HG02852 (cell line): ENCODE measurements at regions not wholly inside any gene's neighbourhood (a gene's known extent, or its start where the extent isn't known, plus 50 kb on each side); places are given as distances from the start of the nearest gene placed in this dataset.

Experiments
- ATAC-seq: cut with Tn5 transposase; IDR thresholded peaks from one replicate; pipeline ENCODE4 v1.9.1; 2021; ENCODE audit warnings: mild to moderate bottlenecking, moderate library complexity; ENCODE audit not compliant: unreplicated experiment

DNA sequence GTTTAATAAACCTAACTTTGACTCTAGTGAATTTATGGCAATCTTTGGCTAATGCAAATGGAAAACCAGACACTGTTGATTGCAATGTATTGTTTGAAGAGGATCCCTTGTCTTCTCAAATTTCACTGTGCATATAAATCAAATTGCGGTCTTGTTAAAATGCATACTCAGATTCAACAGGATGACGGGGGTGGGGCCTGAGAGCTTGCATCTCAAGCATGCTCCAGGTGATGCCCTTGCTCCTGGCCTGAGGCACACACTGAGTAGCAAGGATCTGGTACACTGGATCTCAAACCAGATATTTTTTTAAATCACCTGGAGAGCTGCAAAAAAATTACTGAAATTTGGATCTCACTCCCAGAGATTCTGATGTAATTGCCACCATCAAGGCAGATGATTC is 463.7 kb downstream of the DNAH5 start:
- no peak for ATAC-seq

DNA sequence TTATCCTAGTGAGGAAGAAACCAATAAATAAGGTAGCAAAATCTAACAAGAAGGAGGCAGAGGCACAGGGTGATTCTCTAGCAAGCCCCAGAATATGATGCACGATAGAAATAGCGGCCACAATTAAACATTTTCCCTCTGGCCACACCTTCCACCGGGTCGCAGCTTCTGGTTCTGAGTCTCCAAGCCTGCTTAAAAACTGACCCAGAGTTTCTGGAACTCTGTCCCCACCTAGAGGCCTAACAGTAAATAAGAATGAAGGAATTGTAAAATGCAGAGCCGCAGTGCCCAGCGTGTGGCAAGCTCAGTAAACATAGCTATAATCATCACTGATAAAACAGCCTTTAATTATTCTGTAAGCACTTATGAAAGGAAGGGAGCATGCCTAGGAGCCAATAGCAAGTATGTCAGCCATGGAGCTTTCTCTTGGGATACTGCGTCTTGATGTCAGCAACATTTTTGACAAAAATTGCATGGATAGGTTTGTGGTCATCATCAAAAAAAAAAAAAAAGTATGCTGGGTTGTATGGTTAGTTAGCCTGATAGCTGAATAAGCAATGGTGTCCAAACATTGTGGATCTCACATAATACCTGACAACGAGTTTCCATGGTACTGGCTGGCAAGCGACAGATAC is 465.5 kb downstream of the DNAH5 start:
- ATAC-seq: no peak

DNA sequence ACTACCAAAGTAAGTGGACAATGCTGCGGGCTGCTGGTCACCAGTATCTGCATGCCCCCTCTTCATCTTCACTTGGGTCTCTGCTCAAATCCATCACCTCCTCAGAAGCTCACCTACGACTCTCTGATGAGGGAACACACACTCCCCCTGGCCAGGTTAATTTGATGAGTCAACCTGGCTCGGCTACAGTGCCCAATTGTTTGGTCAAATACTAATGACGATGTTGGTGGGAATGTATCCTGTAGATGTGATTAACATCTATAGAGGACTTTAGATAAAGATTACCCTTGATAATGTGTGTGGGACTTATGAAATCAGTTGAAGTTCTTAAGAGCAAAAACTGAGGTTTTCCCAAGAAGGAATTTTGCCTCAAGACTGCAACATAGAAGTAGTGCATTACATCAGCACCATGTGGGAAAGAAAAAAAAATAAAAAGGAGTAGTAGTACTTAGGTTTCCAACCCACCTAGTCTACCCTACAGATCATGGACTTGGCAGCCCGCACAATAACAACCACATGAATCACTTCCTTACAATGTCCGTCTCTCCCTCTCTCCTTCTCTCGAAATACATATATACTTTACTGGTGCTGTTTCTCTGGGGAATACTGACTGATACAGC is 467.3 kb downstream of the DNAH5 start:
- ATAC-seq: no peak

DNA sequence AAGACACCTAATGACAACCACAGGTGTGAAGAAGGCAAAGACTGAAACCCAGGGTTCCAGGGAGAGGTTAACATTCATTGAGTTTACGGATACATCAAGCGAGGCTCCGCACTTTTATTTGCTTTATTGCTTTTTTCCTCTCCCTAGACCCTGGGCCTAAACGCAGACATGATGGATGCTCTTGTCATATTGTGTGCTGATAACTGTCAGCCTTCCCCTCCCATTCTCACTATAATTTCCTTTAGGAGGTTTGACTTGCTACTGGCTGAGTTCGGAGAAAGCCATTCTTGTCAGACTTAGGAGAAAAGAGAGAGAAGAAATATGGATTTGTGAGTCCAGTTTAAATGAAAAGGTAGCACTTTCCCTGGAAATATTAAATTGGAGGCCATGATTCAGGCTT is 471.6 kb downstream of the DNAH5 start:
- no peak for ATAC-seq

DNA sequence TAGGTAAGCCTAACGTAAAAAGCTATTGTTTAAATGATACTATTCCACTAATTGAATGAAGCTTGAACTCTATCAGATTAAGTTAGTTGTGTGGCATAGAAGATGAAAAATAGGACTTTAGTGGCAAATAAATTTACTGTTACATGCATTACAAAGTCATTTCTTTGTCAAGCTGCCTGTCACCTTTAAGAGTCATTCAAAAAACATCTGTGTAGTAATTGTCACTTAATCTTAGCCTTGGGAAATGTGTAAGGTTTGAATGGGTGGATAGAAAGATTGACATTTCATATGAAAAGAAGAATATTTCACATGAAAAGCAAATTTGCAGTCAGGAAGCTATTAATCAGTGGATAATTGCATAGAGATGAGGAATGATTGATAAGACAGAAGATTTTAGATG is 473.5 kb downstream of the DNAH5 start:
- no peak for ATAC-seq

DNA sequence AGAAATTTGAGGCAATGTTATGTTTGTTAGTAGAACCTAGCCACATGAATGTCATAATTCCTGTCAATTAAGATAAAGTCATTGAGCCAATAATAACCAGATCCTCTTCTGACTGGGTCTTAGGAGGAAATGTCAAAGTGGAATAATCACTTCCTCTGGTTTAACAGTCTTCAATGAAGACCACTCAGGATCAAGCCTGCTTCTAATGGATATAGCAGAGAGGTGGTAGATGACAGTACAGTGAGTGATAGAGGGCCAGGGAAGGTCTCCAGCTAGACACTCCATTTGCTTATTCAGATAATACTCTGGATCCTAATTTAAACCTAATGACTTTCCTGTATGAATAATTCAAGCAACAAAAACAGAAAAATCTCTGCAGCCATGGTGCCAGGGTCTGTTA is 474.2 kb downstream of the DNAH5 start:
- ATAC-seq: no peak

DNA sequence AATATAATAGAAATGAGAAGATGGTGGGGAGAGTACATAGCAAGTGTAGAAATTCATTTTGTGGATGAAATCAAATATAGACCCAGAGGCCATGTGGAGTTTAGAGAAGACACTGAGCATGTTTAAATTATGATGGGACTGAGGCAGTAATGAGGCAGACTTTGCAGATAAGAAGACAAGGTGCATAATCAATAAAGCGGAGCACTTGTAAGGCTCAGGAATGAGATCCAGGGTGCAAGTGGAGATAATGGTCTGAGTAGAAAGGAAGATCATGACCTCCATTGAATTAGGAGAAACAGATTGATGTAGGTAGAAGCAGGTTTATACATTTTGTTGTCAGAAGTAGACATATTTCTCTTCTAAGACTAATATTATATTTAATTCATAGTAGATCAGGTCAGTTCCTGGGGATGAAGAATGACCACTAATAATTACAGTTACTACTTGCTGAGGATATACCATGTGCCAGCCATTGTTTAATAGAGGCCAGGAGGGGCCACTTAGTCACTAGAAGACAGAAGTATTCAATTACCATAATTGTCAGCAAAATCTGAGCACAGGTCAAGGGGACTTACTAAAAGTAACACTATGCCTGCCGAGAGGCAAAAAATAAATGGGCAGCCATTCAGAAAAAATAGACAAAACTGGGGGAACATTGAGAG is 479.8 kb downstream of the DNAH5 start:
- no peak for ATAC-seq

DNA sequence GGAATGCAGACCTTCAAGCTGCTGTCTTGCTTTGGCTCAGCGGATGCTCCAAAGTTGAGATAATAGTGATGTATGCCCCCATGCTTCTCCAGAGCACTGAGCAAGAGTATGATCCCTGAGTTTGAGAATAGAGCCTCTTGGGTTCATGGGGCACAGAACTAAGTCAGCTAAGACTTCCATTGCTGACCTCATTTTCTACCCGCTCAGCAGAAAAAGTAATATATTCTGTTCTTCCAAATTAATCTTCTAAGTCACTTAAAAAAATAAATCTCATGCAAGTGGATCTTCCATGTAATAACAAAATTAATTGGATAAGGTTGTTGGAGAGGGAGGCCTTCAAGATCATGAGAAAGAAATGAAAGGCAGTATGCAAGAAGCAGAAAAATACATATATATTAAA is 483.9 kb downstream of the DNAH5 start:
- no peak for ATAC-seq

DNA sequence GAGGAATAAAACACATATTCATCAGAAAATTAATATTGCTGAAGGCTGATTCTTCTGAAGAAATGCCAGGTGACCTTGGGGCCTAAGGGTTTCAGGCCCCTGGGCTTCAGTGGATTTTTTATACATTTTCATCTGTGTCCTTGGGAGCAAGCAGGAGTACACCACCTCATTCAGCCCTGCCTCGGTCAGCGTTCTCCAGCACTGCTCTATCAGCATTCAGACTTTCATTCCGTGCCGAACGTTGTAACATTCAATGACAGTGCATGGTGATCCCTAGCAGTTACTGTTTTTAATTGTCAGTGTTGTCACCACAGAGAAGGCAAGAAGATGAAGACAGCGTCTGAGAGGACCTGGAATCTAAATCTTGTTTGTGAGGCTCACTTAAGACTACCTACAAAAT is 490.4 kb downstream of the DNAH5 start:
- no peak for ATAC-seq

DNA sequence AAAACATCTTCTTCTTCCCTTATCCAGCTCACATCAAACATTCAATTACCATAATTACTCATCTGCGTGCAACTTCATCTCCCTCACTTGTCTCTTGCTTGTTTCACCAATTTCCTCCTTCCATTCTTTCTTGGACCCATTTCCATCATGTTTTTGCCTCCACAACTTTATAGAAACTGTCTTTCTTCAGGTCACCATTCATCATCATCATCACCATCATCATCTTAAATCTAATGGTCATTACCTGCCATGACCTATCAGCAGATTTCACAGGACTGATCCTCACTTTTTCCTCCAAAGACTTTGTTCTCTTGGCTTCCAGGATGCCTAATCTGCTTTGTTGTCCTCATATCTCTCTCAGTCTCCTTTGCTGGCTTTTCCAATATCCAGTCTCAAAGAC is 495.6 kb downstream of the DNAH5 start:
- no peak for ATAC-seq

DNA sequence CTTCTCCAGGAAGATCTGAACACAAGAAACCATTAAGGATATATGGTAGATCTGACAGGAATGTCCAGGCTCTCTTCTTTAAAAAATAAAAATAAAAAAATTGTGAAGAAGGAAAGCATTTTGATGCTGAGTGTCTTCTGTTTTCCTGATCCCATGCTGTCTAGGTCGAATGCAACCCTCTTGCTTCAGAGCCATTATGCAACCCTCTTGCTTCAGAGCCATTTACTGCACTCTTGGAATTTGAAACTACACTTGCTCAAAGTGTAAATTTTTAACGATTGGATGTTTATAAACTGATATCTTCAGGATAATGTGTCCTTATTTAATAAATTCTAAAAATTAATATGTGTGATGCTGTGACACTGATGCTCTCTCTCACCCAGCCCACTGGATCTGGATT is 505.1 kb downstream of the DNAH5 start:
- ATAC-seq: no peak

DNA sequence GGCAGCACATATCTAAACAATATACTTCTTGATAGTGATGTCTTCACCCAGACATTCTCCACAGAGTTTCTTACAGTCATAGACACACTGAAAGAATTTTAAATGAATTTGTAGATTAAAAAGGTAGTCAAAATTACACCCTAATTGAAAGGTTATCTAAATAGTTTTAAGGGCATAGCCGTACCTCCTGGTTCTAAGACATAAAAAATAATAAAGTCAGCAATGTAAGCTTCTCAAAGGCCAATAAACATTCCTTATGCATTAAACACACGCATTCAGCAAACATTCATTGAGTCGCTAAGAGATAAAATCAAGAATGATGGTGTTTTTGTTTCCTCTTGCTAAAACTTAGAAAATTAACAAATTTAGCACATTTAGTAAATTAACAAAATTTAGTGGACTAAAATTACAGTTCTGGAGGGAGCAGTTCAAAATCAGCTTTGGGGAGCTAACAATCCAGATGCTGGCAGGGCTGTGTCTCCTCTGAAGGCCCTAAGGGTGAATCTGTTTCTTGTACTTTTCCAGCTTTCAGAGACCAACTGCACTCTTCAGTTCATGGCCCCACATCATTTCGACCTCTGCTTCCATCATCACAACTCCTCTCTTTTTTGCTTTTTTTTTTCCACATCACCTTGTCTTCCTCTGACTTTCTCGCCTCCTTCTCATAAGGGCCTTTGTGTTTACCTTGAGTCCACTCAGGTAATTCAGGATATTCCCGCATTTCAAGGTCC is 516.5 kb downstream of the DNAH5 start:
- ATAC-seq: no peak

DNA sequence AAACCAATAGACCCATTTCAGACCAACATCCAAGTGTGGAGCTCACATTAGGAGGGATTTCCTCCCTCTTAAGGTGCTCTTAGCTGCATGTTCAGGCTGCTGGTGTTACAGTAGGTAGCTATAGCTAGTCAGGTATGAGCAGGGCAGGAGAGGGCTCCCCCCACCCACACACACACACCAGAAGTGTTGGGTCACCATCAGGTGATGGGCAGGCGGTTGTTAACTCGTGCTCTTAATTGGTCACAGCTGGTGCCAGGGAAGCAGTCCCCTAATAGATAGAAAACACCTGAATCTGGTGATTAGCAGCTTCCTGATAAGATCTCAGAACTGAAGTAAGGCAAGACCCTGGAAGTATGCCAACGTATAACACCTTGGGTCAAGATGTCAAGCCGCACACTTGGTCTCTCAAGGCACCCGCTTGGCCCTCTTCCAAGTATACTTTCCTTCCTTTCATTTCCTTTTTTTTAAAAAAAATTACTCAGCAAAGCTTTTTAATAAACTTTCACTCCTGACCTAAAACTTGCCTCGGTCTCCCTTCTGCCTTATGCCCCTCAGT is 532.4 kb downstream of the DNAH5 start:
- no peak for ATAC-seq

DNA sequence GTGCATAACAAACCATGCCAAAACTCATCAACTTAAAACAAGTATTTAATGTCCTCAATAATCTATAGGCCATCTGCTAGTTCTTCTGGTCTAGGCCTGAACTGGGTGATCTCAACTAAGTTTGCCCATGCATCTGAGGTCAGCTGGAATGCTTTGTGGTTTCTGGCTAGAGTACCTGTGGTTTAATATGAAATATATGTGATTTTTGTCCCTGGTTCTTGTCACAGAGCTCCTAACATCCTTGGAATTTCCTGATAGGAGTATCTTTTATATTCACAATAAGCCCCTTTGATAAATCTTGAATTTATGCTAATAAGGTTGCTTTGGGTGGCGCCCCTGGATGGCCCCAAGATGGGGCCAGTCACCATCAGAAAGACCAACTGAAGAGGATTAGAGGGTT is 535.9 kb downstream of the DNAH5 start:
- no peak for ATAC-seq

DNA sequence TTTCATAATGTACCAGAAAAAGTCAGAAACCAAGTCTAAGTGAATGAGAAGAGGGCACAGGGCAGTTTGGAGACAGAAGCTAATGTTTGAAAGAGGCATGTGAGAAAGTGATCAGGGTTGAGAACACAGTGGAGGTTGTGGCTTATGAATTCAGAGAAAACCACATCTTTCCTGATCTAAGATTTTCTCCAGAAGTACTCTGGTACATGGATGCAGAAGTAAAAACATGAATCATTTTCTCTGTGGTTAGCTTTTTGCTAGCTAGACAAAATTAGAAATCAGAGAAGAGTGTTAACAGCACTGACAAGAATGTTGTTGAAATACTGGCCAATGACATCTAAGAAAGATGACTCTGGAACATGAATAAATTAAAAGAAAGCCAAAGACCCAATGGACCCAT is 541.1 kb downstream of the DNAH5 start:
- no peak for ATAC-seq

DNA sequence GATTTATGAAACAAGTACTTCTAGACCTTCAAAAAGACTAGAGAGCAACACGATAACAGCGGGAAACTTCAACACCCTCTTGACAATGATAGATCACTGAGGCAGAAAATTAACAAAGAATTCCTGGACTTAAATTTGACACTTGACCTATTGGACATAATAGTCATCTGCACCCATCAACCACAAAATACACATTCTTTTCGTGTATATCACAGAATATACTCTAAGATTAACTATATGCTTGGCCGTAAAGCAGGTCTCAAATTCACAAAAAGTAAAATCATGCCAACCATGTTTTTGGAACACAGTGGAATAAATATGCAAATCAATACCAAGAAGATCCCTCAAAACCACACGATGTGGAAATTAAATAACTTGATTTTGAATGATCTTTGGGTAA is 559.4 kb downstream of the DNAH5 start:
- no peak for ATAC-seq

DNA sequence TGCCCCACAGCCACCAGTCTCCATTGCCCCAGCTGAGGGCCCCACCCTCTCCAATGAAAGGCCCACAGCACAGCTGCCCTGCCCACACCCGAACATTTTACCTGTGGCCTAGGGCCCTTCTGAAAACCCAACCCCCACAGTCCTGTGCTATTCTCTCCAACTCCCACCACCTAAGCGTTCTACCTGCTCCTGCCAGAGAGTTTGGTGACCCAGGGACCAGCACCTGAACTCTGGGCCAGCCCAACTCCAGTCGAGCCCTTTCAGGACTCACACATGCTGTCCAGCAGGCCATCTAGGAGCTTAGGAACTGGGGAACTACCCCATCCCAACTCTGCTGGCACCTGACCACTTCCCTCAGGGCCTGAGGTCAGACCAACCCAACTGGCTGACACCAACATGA is 562.3 kb downstream of the DNAH5 start:
- ATAC-seq: no peak

DNA sequence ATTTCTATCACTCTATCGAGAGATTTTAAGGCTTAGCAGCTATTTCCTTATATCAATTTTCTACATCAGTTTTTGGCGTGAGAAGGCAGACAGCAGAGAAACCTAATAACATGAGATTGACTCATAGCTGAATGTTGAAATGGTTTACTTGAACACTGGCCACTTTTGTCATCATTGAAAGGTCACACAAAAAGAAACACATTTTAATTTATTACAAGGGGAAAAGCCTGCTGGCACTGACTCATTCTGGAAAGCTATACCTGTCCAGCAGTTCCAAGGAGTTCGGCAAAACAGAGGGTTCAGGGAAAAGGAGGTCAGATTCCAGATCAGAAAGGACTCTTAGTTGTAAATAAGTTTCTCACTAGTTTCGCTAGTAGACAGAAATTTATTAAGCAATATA is 566.4 kb downstream of the DNAH5 start:
- no peak for ATAC-seq

DNA sequence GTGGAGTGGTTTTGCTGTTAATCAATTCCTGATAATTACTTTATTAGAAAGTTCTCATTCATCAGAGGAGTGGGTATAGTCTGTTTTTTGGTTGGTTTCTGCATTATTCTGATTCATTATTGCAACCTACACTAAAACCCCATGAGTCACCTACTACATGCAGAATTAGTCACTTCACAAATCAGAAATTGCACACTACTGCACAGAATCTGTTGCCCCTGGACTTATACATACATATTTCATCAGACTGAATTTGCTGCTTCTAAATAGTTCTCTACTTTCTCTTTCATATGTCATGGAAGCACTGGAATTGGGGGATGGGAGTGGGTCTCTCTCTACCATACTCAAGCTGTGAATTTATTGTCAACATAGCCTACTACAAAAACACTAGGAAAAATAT is 585.1 kb downstream of the DNAH5 start:
- ATAC-seq: no peak

DNA sequence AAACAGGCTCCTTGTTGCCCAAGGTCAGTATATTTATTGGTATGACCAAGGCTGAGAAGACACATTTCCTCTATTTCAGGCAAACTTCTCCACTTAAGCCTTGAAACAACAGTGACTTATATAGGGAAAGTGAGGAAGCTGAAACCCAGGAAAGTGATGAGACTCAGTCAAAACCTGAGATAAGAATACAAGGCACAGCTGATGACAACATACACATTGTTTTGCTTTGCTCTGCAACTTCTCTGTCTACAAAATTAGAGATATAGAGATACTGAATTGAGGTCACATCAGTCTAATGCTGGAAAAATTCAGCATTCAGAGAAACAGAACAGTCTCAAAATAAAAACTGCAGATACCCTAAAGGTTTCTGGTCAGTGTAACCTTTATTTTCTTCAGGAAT is 586.1 kb downstream of the DNAH5 start:
- ATAC-seq: no peak

DNA sequence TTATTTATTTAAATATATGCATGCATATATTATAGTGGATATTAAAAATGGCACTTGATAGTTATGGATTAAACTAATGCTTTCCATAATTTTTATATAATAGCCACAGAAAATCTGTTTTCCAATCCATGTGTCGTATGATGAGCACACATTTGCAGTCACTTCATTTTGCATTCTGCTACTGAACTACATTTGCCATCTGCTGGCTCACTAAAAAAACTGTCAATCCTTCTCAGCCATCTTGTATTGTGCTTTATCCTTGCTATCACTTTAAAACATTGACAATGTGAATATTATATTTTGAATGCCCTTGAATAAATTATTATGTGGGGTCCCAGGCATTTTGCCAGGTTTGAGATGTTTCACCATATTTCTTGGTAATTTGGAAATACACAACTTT is 586.6 kb downstream of the DNAH5 start:
- no peak for ATAC-seq

DNA sequence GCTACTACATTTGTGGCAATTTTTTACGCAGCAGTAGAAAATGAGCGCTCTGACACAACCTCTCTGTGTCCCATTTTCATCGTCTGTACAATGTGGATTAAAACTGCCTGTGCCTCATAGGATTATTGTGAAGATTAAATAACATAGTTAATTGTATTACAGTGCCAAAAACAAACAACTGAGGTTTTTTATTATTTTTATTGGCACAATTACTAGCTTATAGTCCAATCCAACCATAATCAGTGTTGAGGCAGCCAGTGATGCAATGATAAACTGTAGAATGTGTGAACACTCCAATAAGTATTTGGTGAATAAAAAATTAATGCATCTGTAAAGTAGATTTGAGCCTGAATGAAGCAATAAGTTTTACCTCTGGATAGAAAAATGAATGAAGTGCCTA is 588.3 kb downstream of the DNAH5 start:
- no peak for ATAC-seq
